ENCODE measurements at regions not wholly inside any gene's neighbourhood (a gene's known extent, or its start where the extent isn't known, plus 50 kb on each side); places are given as distances from the start of the nearest gene placed in this dataset.

DNA sequence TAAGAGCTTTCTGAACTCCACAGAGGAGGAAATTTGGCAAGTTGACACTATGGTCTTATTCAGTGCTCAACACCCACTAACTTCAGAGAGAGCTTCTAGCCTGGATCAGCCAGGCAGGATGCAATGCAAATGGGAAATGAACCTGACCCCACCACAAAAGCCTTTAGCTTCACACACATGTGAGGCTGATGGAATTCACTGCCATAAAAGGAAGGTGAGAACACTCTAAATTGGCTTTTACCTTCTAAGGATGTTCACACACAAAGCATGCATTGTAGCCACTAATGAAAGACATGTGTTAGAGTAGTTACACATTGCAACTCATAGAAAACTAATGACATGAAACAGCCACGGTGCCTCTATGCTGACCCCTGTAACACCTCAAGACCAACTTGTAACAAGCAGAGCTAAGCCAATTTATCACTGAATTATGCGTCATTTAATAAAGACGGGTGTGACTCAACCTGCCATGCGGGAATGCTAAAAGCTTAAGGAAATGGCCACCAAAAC is 262.1 kb downstream of the HACE1 start:
- ATAC-seq (no peak), DNase-seq (no peak)
- Histone ChIP-seq H3K4me3 (no peak overlapping the region), H3K4me1 (ENCODE audit: low read depth) (no peaks in the 10 kb centered on the region), H3K9me3 (no peaks in the 10 kb centered on the region), H3K36me3 (ENCODE audit: low read depth) (no peaks in the 10 kb centered on the region)
- TF ChIP-seq, protein P1, sequence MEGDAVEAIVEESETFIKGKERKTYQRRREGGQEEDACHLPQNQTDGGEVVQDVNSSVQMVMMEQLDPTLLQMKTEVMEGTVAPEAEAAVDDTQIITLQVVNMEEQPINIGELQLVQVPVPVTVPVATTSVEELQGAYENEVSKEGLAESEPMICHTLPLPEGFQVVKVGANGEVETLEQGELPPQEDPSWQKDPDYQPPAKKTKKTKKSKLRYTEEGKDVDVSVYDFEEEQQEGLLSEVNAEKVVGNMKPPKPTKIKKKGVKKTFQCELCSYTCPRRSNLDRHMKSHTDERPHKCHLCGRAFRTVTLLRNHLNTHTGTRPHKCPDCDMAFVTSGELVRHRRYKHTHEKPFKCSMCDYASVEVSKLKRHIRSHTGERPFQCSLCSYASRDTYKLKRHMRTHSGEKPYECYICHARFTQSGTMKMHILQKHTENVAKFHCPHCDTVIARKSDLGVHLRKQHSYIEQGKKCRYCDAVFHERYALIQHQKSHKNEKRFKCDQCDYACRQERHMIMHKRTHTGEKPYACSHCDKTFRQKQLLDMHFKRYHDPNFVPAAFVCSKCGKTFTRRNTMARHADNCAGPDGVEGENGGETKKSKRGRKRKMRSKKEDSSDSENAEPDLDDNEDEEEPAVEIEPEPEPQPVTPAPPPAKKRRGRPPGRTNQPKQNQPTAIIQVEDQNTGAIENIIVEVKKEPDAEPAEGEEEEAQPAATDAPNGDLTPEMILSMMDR (IDR thresholded peaks at IDR 0.05) = no peak
- intact Hi-C loops (cut with DNase I, micrococcal nuclease) = no loop called here

DNA sequence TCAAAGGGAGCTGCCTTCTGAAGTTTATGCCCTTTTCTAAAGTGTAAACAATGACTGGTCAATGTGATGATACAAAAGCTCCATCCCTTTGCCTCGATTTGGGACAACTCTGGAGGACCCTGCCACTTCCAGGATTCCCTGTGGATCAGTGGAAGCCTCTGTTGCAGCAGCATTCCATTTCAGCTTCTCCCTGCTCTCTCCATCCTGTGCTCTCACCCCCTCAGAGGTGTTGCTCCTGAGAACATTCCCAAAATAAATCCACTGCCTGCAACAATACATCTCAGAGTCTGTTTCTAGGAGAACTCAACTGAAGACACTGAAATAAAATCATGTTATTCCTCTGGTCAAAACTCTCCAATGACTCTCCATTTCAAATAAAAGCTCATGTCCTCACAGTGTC is 263.6 kb downstream of the HACE1 start:
- DNase-seq (no peak), ATAC-seq (no peak)
- TF ChIP-seq, protein P1 (IDR thresholded peaks at IDR 0.05) = no peak
- Histone ChIP-seq H3K4me3 (no peak overlapping the region), H3K36me3 (ENCODE audit: low read depth) (no peaks in the 10 kb centered on the region), H3K4me1 (ENCODE audit: low read depth) (no peaks in the 10 kb centered on the region), H3K9me3 (no peaks in the 10 kb centered on the region)
- intact Hi-C loops (cut with DNase I, micrococcal nuclease) = no loop called here

DNA sequence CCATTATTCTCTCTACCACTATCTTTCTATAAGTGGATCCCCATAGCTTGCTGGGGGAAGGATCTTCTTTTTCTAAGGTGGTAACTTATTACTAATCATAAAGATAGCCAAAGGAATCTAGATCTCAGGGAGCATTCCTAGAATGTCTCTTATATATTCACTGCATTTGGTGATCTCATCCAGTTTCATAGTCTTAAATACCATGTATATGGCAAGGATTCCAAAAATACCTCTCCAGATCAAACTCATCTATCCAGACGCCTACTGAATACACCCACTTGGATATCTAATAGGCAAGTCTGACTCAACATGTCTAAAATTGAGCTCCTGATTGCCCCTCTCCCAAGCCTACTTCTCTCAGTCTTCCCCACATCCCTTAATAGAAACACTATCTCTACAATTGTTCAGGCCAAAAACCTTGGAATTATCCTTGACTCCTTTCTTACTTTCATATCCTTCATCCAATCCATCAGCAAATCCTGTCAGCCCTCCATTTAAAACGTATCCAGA is 264.4 kb downstream of the HACE1 start:
- no peak overlapping the region for H3K4me3 ChIP-seq
- DNase-seq = no peak
- H3K4me1 ChIP-seq (ENCODE audit: low read depth) = no peaks in the 10 kb centered on the region
- H3K9me3 ChIP-seq = no peaks in the 10 kb centered on the region
- TF ChIP-seq, protein P1 (IDR thresholded peaks at IDR 0.05) = no peak
- intact Hi-C loops (cut with DNase I, micrococcal nuclease) = no loop called here
- H3K36me3 ChIP-seq (ENCODE audit: low read depth) = no peaks in the 10 kb centered on the region
- ATAC-seq = no peak

DNA sequence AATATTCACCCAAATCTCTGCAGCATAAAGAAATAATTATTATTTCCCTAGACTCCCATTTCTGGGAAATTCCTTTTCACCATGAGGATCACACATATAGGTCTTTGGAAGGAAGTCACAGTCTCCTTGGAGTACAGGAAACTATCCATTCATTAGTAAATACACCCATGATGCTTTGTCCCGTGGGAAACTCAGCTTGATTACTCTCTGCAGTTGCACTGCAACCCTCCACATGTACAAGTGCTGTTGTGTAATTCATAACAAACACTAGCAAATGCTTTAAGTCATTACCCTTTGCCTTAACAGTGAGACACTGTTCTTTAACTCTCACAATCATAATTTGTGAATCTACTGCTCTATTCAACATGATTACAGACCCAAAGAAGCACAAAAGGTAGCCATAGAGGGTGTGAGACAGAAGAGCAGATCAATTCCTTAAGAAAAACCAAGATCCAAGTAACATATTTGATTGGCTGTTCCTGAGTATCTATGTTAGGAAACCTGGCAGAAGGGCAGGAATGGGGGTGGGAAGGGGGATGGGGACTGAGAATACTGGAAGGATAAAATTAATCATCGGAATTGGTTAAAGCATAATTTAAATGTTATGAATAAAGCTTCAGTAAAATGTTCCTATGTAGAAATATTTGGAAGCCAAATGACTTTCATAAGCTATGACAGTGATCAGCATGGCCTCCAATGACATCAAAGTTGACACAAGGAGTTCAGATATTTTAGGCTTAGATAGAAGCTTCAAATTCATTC is 268.0 kb downstream of the HACE1 start:
- no peak overlapping the region for H3K4me3 ChIP-seq
- intact Hi-C loops (cut with DNase I, micrococcal nuclease) = no loop called here
- DNase-seq = no peak
- H3K36me3 ChIP-seq (ENCODE audit: low read depth) = no peaks in the 10 kb centered on the region
- H3K4me1 ChIP-seq (ENCODE audit: low read depth) = peaks cover 6% of the 10 kb centered on the region
- no peaks in the 10 kb centered on the region for H3K9me3 ChIP-seq
- no peak for ATAC-seq
- TF ChIP-seq, protein P1 (IDR thresholded peaks at IDR 0.05) = no peak

GRCh38 chr6:104589940-104590339 is 269.8 kb downstream of the HACE1 start:
- Histone ChIP-seq H3K9me3 (no peaks in the 10 kb centered on the region), H3K4me3 (no peak overlapping the region), H3K36me3 (ENCODE audit: low read depth) (no peaks in the 10 kb centered on the region), H3K4me1 (ENCODE audit: low read depth) (peaks cover 6% of the 10 kb centered on the region)
- peak; percentile 83 for ATAC-seq
- no peak for DNase-seq
- intact Hi-C loops (cut with DNase I, micrococcal nuclease) = no loop called here
- TF ChIP-seq, protein P1 (IDR thresholded peaks at IDR 0.05) = no peak

Measured in mucosa of descending colon (tissue), 3 donors.